ENCODE measurements at regions not wholly inside any gene's neighbourhood (a gene's known extent, or its start where the extent isn't known, plus 50 kb on each side); places are given as distances from the start of the nearest gene placed in this dataset.

GRCh38 chr15:61736790-61737189 is 323.5 kb downstream of the VPS13C start:
- DNase-seq = no peak

GRCh38 chr15:61731099-61731498 is 329.1 kb downstream of the VPS13C start:
- no peak for DNase-seq

- no peak for DNase-seq
Measured at GRCh38 chr15:61729646-61730045, 330.6 kb downstream of the VPS13C start.

GRCh38 chr15:61726166-61726565 is 334.1 kb downstream of the VPS13C start:
- no peak for DNase-seq

- DNase-seq = no peak
Measured at GRCh38 chr15:61725251-61725650, 335.0 kb downstream of the VPS13C start.

GRCh38 chr15:61724251-61724939 is 335.9 kb downstream of the VPS13C start:
- DNase-seq = no peak

- DNase-seq = no peak
Measured at GRCh38 chr15:61721418-61721817, 338.8 kb downstream of the VPS13C start.

GRCh38 chr15:61720197-61720704 is 340.0 kb downstream of the VPS13C start:
- no peak for DNase-seq

- no peak for DNase-seq
Measured at GRCh38 chr15:61715082-61715481, 345.2 kb downstream of the VPS13C start.

- DNase-seq = no peak
Measured at GRCh38 chr15:61712129-61712759, 348.0 kb downstream of the VPS13C start.

GRCh38 chr15:61702224-61703020 is 357.8 kb downstream of the VPS13C start:
- no peak for DNase-seq

GRCh38 chr15:61701455-61701854 is 358.8 kb downstream of the VPS13C start:
- DNase-seq = no peak

GRCh38 chr15:61700803-61701202 is 359.4 kb downstream of the VPS13C start:
- DNase-seq = no peak

- no peak for DNase-seq
Measured at GRCh38 chr15:61697796-61698195, 362.5 kb downstream of the VPS13C start.

- DNase-seq = no peak
Measured at GRCh38 chr15:61689067-61689466, 371.2 kb downstream of the VPS13C start.

GRCh38 chr15:61687651-61688050 is 372.6 kb downstream of the VPS13C start:
- DNase-seq = no peak

- DNase-seq = no peak
Measured at GRCh38 chr15:61687124-61687523, 373.1 kb downstream of the VPS13C start.

- no peak for DNase-seq
Measured at GRCh38 chr15:61685971-61686370, 374.3 kb downstream of the VPS13C start.

- DNase-seq = no peak
Measured at GRCh38 chr15:61685534-61685933, 374.7 kb downstream of the VPS13C start.

GRCh38 chr15:61684749-61685467 is 375.3 kb downstream of the VPS13C start:
- no peak for DNase-seq

GRCh38 chr15:61682891-61683735 is 377.1 kb downstream of the VPS13C start:
- no peak for DNase-seq

GRCh38 chr15:61681676-61682075 is 378.6 kb downstream of the VPS13C start:
- no peak for DNase-seq

Measured in NCI-H1930 (cell line).